Ishikawa (cell line): ENCODE measurements at regions not wholly inside any gene's neighbourhood (a gene's known extent, or its start where the extent isn't known, plus 50 kb on each side); places are given as distances from the start of the nearest gene placed in this dataset.

Experiments used
- CEBPB ChIP-seq: IDR thresholded peaks from 2 replicates; pipeline ENCODE4 v1.6.1; 2012
- CREB1 ChIP-seq: IDR thresholded peaks from 2 replicates; pipeline ENCODE4 v1.6.1; 2012; ENCODE audit warnings: low read depth
- EGR1 ChIP-seq: IDR thresholded peaks from 2 replicates; pipeline ENCODE4 v1.6.1; 2012
- EP300 ChIP-seq: IDR thresholded peaks from 2 replicates; pipeline ENCODE4 v1.6.1; 2012; ENCODE audit warnings: borderline replicate concordance
- FOXM1 ChIP-seq: IDR thresholded peaks from 2 replicates; pipeline ENCODE4 v1.6.1; 2012; ENCODE audit warnings: low read depth, borderline replicate concordance
- RAD21 ChIP-seq: IDR thresholded peaks from 2 replicates; pipeline ENCODE4 v1.6.1; 2012; ENCODE audit warnings: low read depth
- REST ChIP-seq: IDR thresholded peaks from 2 replicates; pipeline ENCODE4 v1.6.1; 2012; ENCODE audit warnings: low read depth, mild to moderate bottlenecking
- TAF1 ChIP-seq: IDR thresholded peaks from 2 replicates; pipeline ENCODE4 v1.6.1; 2012; ENCODE audit warnings: low read depth, mild to moderate bottlenecking
- TCF12 ChIP-seq: IDR thresholded peaks from 2 replicates; pipeline ENCODE4 v1.6.1; 2012; ENCODE audit warnings: low read depth
- TEAD4 ChIP-seq: IDR thresholded peaks from 2 replicates; pipeline ENCODE4 v1.6.1; 2012
- YY1 ChIP-seq: IDR thresholded peaks from 2 replicates; pipeline ENCODE4 v1.6.1; 2012; ENCODE audit warnings: low read depth
- ZBTB7A ChIP-seq: IDR thresholded peaks from 2 replicates; pipeline ENCODE4 v1.6.1; 2012; ENCODE audit warnings: low read depth
- TF ChIP-seq, protein P1 (sequence below): IDR thresholded peaks from 2 replicates; pipeline ENCODE4 v1.6.1; 2012
- TF ChIP-seq, protein P2 (sequence below): IDR thresholded peaks from 2 replicates; pipeline ENCODE4 v1.6.1; 2012

- TF ChIP-seq TEAD4: no peak
- no peak for TF ChIP-seq ZBTB7A
- TF ChIP-seq TAF1: no peak
- TF ChIP-seq REST: no peak
- no peak for TF ChIP-seq YY1
- TF ChIP-seq, protein P1, sequence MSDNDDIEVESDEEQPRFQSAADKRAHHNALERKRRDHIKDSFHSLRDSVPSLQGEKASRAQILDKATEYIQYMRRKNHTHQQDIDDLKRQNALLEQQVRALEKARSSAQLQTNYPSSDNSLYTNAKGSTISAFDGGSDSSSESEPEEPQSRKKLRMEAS: no peak
- TF ChIP-seq EP300: no peak
- TF ChIP-seq FOXM1: no peak
- no peak for TF ChIP-seq RAD21
- no peak for TF ChIP-seq EGR1
- no peak for TF ChIP-seq CREB1
- TF ChIP-seq, protein P2, sequence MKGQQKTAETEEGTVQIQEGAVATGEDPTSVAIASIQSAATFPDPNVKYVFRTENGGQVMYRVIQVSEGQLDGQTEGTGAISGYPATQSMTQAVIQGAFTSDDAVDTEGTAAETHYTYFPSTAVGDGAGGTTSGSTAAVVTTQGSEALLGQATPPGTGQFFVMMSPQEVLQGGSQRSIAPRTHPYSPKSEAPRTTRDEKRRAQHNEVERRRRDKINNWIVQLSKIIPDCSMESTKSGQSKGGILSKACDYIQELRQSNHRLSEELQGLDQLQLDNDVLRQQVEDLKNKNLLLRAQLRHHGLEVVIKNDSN: no peak
- no peak for TF ChIP-seq CEBPB
- TF ChIP-seq TCF12: no peak
These were observed 153.2 kb upstream of the PTPRM start for GRCh38 chr18:7413906-7414305.
